Uterus (tissue), 2 donors: ENCODE measurements at regions not wholly inside any gene's neighbourhood (a gene's known extent, or its start where the extent isn't known, plus 50 kb on each side); places are given as distances from the start of the nearest gene placed in this dataset.

ENCODE experiments used
- POLR2A ChIP-seq, 2 donors: fragments of 450-650 bp; IDR thresholded peaks; one replicate each; pipeline ENCODE4 v1.6.1; 2016; ENCODE audit warnings: antibody characterized with exemption in 2 of 2, mild to moderate bottlenecking in 1 of 2, moderate library complexity in 1 of 2
- TF ChIP-seq, protein P1 (sequence below), 4 experiments: fragments of 200-600 bp in 2 of 4; fragments of 450-650 bp in 2 of 4; sonication (generic) in 2 of 4; IDR thresholded peaks; one replicate each; pipeline ENCODE4 v1.5.1; 2016 to 2019; ENCODE audit warnings: antibody characterized with exemption in 4 of 4, mild to moderate bottlenecking in 2 of 4, moderate library complexity in 1 of 4

GRCh38 chr20:58600756-58601155 lies 50.3 kb upstream of the STX16 start:
- TF ChIP-seq, protein P1, sequence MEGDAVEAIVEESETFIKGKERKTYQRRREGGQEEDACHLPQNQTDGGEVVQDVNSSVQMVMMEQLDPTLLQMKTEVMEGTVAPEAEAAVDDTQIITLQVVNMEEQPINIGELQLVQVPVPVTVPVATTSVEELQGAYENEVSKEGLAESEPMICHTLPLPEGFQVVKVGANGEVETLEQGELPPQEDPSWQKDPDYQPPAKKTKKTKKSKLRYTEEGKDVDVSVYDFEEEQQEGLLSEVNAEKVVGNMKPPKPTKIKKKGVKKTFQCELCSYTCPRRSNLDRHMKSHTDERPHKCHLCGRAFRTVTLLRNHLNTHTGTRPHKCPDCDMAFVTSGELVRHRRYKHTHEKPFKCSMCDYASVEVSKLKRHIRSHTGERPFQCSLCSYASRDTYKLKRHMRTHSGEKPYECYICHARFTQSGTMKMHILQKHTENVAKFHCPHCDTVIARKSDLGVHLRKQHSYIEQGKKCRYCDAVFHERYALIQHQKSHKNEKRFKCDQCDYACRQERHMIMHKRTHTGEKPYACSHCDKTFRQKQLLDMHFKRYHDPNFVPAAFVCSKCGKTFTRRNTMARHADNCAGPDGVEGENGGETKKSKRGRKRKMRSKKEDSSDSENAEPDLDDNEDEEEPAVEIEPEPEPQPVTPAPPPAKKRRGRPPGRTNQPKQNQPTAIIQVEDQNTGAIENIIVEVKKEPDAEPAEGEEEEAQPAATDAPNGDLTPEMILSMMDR (IDR thresholded peaks at IDR 0.05), result no peak
- no peak for TF ChIP-seq POLR2A (IDR thresholded peaks at IDR 0.05)
